ENCODE measurements at regions not wholly inside any gene's neighbourhood (a gene's known extent, or its start where the extent isn't known, plus 50 kb on each side); places are given as distances from the start of the nearest gene placed in this dataset.

DNA sequence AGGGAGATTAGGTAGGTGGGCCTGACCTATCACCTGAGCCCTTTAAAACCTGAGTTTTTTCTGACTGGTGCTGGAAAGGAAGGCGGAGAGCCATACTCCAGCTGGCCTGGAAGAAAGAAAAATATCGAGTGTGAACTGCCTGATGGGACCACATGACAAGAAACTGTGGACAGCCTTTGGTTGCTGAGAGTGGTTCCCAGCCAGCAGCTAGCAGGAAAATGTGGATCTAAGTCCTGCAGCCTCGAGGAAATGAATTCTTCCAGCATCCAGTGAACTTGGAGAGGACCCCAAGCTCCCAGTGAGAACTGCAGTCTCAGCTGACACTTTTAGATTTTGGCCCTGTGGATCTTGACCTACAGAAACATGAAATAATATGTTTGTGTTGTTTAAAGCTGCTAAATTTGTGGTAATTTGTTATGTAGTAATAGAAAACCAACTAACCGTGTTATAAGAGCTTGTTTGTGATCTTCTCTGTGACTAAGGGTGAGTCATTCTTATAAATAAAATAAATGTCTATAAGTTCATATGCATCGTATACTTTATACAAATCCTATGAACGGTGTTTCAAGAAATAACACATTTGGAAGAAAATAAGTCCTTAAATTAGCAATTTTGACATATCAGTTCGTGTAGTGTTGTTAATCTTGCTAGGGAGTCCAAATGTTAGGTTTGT is 359.6 kb downstream of the BMP4 start:
- CTCF ChIA-PET (ENCODE audit: partially characterized antibody), result interaction anchor here (1.6 to 1.9 kb wide), 2 partner anchors 10 to 67 kb away, joined by 3 to 6 read pairs; no protein-coding TSS in a partner anchor

More for the DNA sequence above, 359.6 kb downstream of the BMP4 start:
- Histone ChIP-seq H3K14ac (ENCODE audit: insufficient read length) (no peak overlapping the region), H3K4me1 (replicated peaks in 1 of 4; ENCODE audit: control insufficient read depth in 3 of 4, insufficient read depth in 4 of 4, low read length in 3 of 4) (peaks cover 0 to 7% (median 0%) of the 10 kb centered on the region in 4 experiments; a peak in 2 of 7 replicates), H3K4ac (replicated peaks; ENCODE audit: insufficient read length, low read depth, low read length) (no peak overlapping the region), H4K91ac (replicated peaks; ENCODE audit: insufficient read length, low read length) (no peak overlapping the region), H3K23me2 (ENCODE audit: low read depth, low read length) (no peaks in the 10 kb centered on the region), H3K18ac (ENCODE audit: extremely low read depth, low read length) (no peak overlapping the region), H2BK12ac (ENCODE audit: low read depth, low read length) (no peak overlapping the region), H2BK20ac (ENCODE audit: low read length) (no peak overlapping the region), H4K5ac (ENCODE audit: insufficient read length, low read depth, low read length) (no peak overlapping the region), H3K56ac (replicated peaks; ENCODE audit: insufficient read length, low read depth, low read length) (no peak overlapping the region), H2BK120ac (replicated peaks; ENCODE audit: low read depth, low read length) (peak overlapping the region; percentile 45), H3K4me3 (ENCODE audit: extremely low read depth in 1 of 4, insufficient read depth in 2 of 4, low read depth in 3 of 4, low read length in 4 of 4) (no peak overlapping the region), H3K27me3 (replicated peaks in 1 of 4; ENCODE audit: control insufficient read depth in 3 of 4, extremely low read depth in 1 of 4, insufficient read depth in 3 of 4, low read length in 3 of 4) (no peaks in the 10 kb centered on the region), H3K79me2 (ENCODE audit: control insufficient read depth in 1 of 2, insufficient read depth in 2 of 2, low read length in 2 of 2) (no peaks in the 10 kb centered on the region), H3K4me2 (ENCODE audit: insufficient read depth in 1 of 2, low read depth in 2 of 2, low read length in 2 of 2) (no peak overlapping the region), H3K36me3 (ENCODE audit: control insufficient read depth in 2 of 4, insufficient read depth in 4 of 4, low read length in 3 of 4) (no peaks in the 10 kb centered on the region), H3K23ac (ENCODE audit: insufficient read length) (no peak overlapping the region), H2AK5ac (ENCODE audit: low read depth, low read length) (no peak overlapping the region), H3K9me3 (ENCODE audit: insufficient read depth in 2 of 2, low read depth in 1 of 2, low read length in 1 of 2) (peaks cover 0 to 3% of the 10 kb centered on the region in 2 experiments; a peak in 1 of 4 replicates), H4K20me1 (replicated peaks in 1 of 2; ENCODE audit: control insufficient read depth in 1 of 2, insufficient read depth in 2 of 2, low read length in 2 of 2) (no peaks in the 10 kb centered on the region), H2BK5ac (ENCODE audit: low read depth, low read length) (no peak overlapping the region), H3K79me1 (ENCODE audit: low read depth, low read length) (no peaks in the 10 kb centered on the region), H3K27ac (ENCODE audit: low read depth, low read length) (no peak overlapping the region), H4K8ac (ENCODE audit: extremely low read depth, insufficient read depth, low read length) (no peak overlapping the region), H2BK15ac (ENCODE audit: low read length) (no peak overlapping the region), H2AFZ (ENCODE audit: low read length) (no peak overlapping the region), H3K9ac (replicated peaks in 1 of 4; ENCODE audit: extremely low read depth in 1 of 4, low read depth in 3 of 4, low read length in 3 of 4) (no peak overlapping the region)
- TF ChIP-seq POLR2A (IDR thresholded peaks at IDR 0.05; ENCODE audit: control extremely low read depth in 1 of 2, low read depth in 2 of 2, low read length in 2 of 2) (no peak), SP1 (IDR thresholded peaks at IDR 0.05; ENCODE audit: low read depth, low read length) (no peak), FOSL1 (IDR thresholded peaks at IDR 0.05; ENCODE audit: insufficient read depth, low read depth, low read length) (no peak), GTF2F1 (IDR thresholded peaks at IDR 0.05; ENCODE audit: borderline replicate concordance, low read depth, low read length) (no peak), SAP30 (IDR thresholded peaks at IDR 0.05; ENCODE audit: insufficient read depth, insufficient replicate concordance, low read length) (no peak), CTBP2 (IDR thresholded peaks at IDR 0.05; ENCODE audit: borderline replicate concordance, insufficient read depth, insufficient read length, low read length) (no peak), TAF7 (optimal IDR thresholded peaks at IDR 0.05; ENCODE audit: borderline replicate concordance, low read depth, low read length) (no peak), TEAD4 (IDR thresholded peaks at IDR 0.05; ENCODE audit: low read depth, low read length) (no peak)
- TF ChIP-seq, protein P1, sequence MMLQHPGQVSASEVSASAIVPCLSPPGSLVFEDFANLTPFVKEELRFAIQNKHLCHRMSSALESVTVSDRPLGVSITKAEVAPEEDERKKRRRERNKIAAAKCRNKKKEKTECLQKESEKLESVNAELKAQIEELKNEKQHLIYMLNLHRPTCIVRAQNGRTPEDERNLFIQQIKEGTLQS (IDR thresholded peaks at IDR 0.05; ENCODE audit: insufficient read depth, low read depth, low read length), result no peak
- no peak for DNase-seq (ENCODE audit: low read depth in 1 of 2, low spot score in 2 of 2)
- POLR2A ChIA-PET (ENCODE audit: partially characterized antibody), result no interaction called here
- WGBS, 2 experiments (ENCODE audit: extremely low coverage in 1 of 2, insufficient coverage in 1 of 2, insufficient read length in 1 of 2, insufficient replicate concordance in 2 of 2, low coverage in 1 of 2, low lambda C conversion rate in 2 of 2, missing lambda C conversion rate in 1 of 2), result 94% methylated on average over 7 of the region's 7 CpGs; no CpG with 5 or more reads in 1 of the 2 experiments
- no peak for FAIRE-seq

Measured in H1 (cell line).